OCI-LY1 (cell line): ENCODE measurements at regions not wholly inside any gene's neighbourhood (a gene's known extent, or its start where the extent isn't known, plus 50 kb on each side); places are given as distances from the start of the nearest gene placed in this dataset.

ENCODE experiments used
- H2AFZ ChIP-seq: fragments of 200-600 bp; sonication (generic), shearing (Covaris generic); 2 replicates; pipeline ENCODE4 v1.6.0; 2014; ENCODE audit warnings: antibody characterized with exemption, mild to moderate bottlenecking, low read length
- H3F3A ChIP-seq: fragments of 200-600 bp; sonication (generic), shearing (Covaris generic); 2 replicates; pipeline ENCODE4 v1.6.0; 2014; ENCODE audit warnings: mild to moderate bottlenecking, antibody characterized with exemption, low read length, moderate library complexity; ENCODE audit not compliant: insufficient read depth
- H3K27ac ChIP-seq: fragments of 200-600 bp; sonication (generic); 2 replicates; pipeline ENCODE4 v1.5.1; 2014; ENCODE audit warnings: low read length, mixed run types, mild to moderate bottlenecking, low read depth; ENCODE audit not compliant: poor library complexity, severe bottlenecking
- H3K27me3 ChIP-seq: fragments of 200-600 bp; sonication (generic); 2 replicates; pipeline ENCODE4 v1.6.0; 2014; ENCODE audit warnings: antibody characterized with exemption, mild to moderate bottlenecking, low read length, moderate library complexity; ENCODE audit not compliant: insufficient read depth
- H3K36me3 ChIP-seq: fragments of 200-600 bp; sonication (generic); 2 replicates; pipeline ENCODE4 v1.6.1; 2014; ENCODE audit warnings: mild to moderate bottlenecking, antibody characterized with exemption, low read length, moderate library complexity, mixed read lengths; ENCODE audit not compliant: insufficient read depth
- H3K4me1 ChIP-seq: fragments of 200-600 bp; sonication (generic); 2 replicates; pipeline ENCODE4 v1.5.1; 2014; ENCODE audit warnings: mild to moderate bottlenecking, low read length, moderate library complexity; ENCODE audit not compliant: insufficient read depth, severe bottlenecking
- H3K4me2 ChIP-seq: fragments of 200-600 bp; sonication (generic), shearing (Covaris generic); 2 replicates; pipeline ENCODE4 v1.6.1; 2014; ENCODE audit warnings: low read length
- H3K4me3 ChIP-seq: fragments of 200-600 bp; sonication (generic); 2 replicates; pipeline ENCODE4 v1.5.1; 2014; ENCODE audit warnings: low read length, low read depth, mild to moderate bottlenecking, mixed read lengths; ENCODE audit not compliant: poor library complexity, severe bottlenecking
- H3K79me2 ChIP-seq: fragments of 200-600 bp; shearing (Covaris generic); 2 replicates; pipeline ENCODE4 v1.6.1; 2016; ENCODE audit warnings: mixed run types, low read length, mixed read lengths; ENCODE audit not compliant: insufficient read depth
- H3K9ac ChIP-seq: fragments of 200-600 bp; sonication (generic), shearing (Covaris generic); 2 replicates; pipeline ENCODE4 v1.6.1; 2014; ENCODE audit warnings: mild to moderate bottlenecking, low read length, mixed read lengths
- H3K9me2 ChIP-seq: fragments of 200-600 bp; sonication (generic), shearing (Covaris generic); 2 replicates; pipeline ENCODE4 v1.6.1; 2014; ENCODE audit warnings: low read depth, mild to moderate bottlenecking, low read length, mixed read lengths
- H3K9me3 ChIP-seq: fragments of 200-600 bp; shearing (Covaris generic); 2 replicates; pipeline ENCODE4 v1.6.1; 2014; ENCODE audit warnings: low read length, mixed read lengths
- H4K20me1 ChIP-seq: fragments of 200-600 bp; sonication (generic), shearing (Covaris generic); 2 replicates; pipeline ENCODE4 v1.6.0; 2016; ENCODE audit warnings: mild to moderate bottlenecking, low read length; ENCODE audit not compliant: insufficient read depth
- CTCF ChIP-seq: fragments of 200-600 bp; sonication (generic), shearing (Covaris generic); IDR thresholded peaks from 2 replicates; pipeline ENCODE4 v1.5.1; 2017; ENCODE audit warnings: mild to moderate bottlenecking, antibody characterized with exemption, low read length, moderate library complexity, mixed read lengths
- EZH2 ChIP-seq: fragments of 200-600 bp; sonication (generic), shearing (Covaris generic); IDR thresholded peaks from 2 replicates; pipeline ENCODE4 v1.8.0; 2017; ENCODE audit warnings: borderline replicate concordance, mixed run types, mild to moderate bottlenecking, antibody characterized with exemption, low read length, moderate library complexity, mixed read lengths

GRCh38 chr4:188282471-188283232 is 143.4 kb downstream of the TRIML1 start:
- Histone ChIP-seq H2AFZ (no peak overlapping the region), H4K20me1 (no peaks in the 10 kb centered on the region), H3K27ac (no peak overlapping the region), H3K36me3 (no peaks in the 10 kb centered on the region), H3F3A (no peaks in the 10 kb centered on the region), H3K79me2 (no peaks in the 10 kb centered on the region), H3K27me3 (no peaks in the 10 kb centered on the region), H3K9me2 (no peaks in the 10 kb centered on the region), H3K9me3 (no peaks in the 10 kb centered on the region), H3K4me3 (no peak overlapping the region), H3K4me2 (no peak overlapping the region), H3K4me1 (no peaks in the 10 kb centered on the region), H3K9ac (no peak overlapping the region)
- TF ChIP-seq CTCF (no peak), EZH2 (no peak)

GRCh38 chr4:188287169-188287894 is 148.1 kb downstream of the TRIML1 start:
- H3K4me2 ChIP-seq, result no peak overlapping the region

GRCh38 chr4:188289531-188290125 is 150.4 kb downstream of the TRIML1 start:
- H3K27ac ChIP-seq, result no peak overlapping the region
- H3F3A ChIP-seq, result no peaks in the 10 kb centered on the region
- H2AFZ ChIP-seq, result no peak overlapping the region
- no peaks in the 10 kb centered on the region for H3K9me3 ChIP-seq
- no peaks in the 10 kb centered on the region for H3K79me2 ChIP-seq
- no peaks in the 10 kb centered on the region for H3K36me3 ChIP-seq
- H3K4me2 ChIP-seq, result no peak overlapping the region
- no peaks in the 10 kb centered on the region for H3K27me3 ChIP-seq
- TF ChIP-seq EZH2 (no peak), CTCF (no peak)
- H4K20me1 ChIP-seq, result no peaks in the 10 kb centered on the region
- H3K4me1 ChIP-seq, result no peaks in the 10 kb centered on the region
- no peak overlapping the region for H3K4me3 ChIP-seq
- no peak overlapping the region for H3K9ac ChIP-seq
- no peaks in the 10 kb centered on the region for H3K9me2 ChIP-seq

More at GRCh38 chr4:188287169-188287894, 148.1 kb downstream of the TRIML1 start:
- H3K79me2 ChIP-seq, result no peaks in the 10 kb centered on the region
- H3K36me3 ChIP-seq, result no peaks in the 10 kb centered on the region
- H3K27ac ChIP-seq, result no peak overlapping the region
- no peaks in the 10 kb centered on the region for H3K4me1 ChIP-seq
- TF ChIP-seq CTCF (no peak), EZH2 (no peak)
- H3K27me3 ChIP-seq, result no peaks in the 10 kb centered on the region
- H2AFZ ChIP-seq, result no peak overlapping the region
- H3K9me3 ChIP-seq, result no peaks in the 10 kb centered on the region
- no peaks in the 10 kb centered on the region for H4K20me1 ChIP-seq
- H3F3A ChIP-seq, result no peaks in the 10 kb centered on the region
- no peak overlapping the region for H3K4me3 ChIP-seq
- no peak overlapping the region for H3K9ac ChIP-seq
- H3K9me2 ChIP-seq, result no peaks in the 10 kb centered on the region
